HG03139 (cell line): ENCODE measurements at regions not wholly inside any gene's neighbourhood (a gene's known extent, or its start where the extent isn't known, plus 50 kb on each side); places are given as distances from the start of the nearest gene placed in this dataset.

Experiments used
- ATAC-seq: cut with Tn5 transposase; IDR thresholded peaks from one replicate; pipeline ENCODE4 v1.9.1; 2021; ENCODE audit not compliant: unreplicated experiment

DNA sequence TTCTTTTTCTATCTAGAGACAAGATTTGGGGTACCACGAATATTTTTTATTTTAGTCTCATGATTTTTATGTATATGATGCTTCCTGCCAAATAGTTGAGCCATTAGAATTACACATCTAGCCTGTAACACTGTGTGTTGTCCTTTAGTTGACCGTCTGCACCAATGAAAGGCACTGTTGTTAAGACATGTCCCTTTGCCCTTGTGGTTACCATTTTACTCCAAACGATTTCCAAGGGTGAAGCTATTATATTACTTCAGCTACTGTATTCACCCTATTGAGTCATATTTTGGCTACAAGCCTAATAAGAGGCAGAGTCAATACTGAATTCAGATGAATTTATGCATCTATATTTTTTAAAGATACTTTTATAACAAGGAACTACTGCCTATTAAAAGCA, 207.6 kb downstream of the CETN3 start:
- ATAC-seq: no peak

DNA sequence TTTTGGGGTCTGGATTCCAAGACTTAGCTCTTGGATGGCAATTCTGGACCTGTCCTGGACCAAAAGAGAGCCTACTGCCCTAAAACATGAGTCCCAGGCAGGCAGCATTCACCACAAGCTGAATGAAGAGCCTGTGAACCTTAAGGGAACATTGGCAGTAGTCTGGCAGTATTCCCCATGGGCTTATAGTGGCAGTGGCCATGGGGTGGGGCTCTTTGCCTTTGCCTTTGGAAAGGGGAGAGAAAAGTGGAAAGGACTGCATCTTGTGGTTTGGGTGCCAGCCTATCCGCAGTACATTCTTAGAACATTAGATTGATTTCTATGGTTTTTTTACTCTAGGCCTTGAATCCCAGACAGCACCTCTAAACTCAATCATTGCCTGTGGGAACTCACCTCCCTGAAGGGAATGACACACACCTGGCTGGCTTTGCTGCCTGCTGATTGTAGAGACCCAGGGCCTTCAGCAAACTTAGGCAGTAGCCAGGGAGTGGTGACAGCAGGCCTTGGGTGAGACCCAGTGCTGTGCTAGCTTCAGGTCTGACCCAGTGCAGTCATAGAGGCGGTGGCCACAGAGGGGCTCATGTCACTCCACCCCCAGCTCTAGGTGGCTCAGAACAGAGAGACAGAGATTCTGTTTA, 216.3 kb downstream of the CETN3 start:
- no peak for ATAC-seq

DNA sequence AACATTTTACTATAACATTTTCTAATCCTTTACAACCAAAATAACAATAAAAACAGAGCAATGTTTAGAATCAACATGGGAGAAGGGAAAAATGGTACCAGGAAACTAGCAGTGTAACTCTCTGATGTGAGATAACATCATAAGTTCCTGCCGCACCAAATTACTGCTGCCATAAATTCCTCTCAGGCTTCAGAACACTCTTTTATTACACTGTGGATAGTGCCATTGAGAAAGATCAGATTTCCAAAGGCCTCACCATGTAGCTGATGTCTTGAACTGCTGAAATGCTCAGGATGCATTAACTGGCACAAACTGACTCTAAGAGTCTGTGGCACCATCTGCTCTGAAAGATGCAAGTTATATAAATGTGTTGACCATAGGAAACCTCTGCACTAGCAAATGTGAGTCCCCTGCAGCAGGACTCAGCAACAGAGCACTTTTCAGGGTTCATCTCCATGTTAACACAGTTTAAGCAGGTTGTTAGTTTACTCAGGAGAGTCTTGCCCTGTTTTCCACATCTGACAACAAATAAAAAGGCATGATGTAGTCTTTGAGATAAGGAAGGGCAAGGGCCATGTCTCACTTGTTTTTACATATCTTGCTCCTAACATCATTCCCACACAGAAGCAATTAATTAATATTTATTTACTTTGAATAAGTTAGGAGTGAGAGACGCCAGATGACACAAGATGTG, 218.1 kb downstream of the CETN3 start:
- no peak for ATAC-seq

GRCh38 chr5:90185897-90186468, 223.6 kb downstream of the CETN3 start:
- no peak for ATAC-seq

- no peak for ATAC-seq
Observed at GRCh38 chr5:90184764-90185163, 224.8 kb downstream of the CETN3 start.

DNA sequence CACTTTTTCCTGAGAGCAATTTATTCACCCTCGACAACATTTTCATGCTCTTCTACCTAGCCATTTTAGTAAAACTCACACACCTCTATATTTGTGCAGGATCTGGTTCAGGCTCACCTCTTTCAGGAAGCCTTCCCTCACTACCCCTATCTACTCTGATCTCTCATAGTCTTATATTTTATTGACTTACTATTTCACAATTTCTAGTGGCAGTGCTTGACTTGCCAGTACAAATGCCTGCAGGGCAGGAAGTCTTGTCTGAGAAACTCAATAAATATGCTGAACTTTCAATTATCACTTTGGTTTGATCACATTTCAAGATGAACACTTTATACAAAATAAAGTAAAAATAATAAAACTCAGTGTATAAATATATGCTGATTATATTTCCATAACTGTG, 226.8 kb downstream of the CETN3 start:
- ATAC-seq: no peak

DNA sequence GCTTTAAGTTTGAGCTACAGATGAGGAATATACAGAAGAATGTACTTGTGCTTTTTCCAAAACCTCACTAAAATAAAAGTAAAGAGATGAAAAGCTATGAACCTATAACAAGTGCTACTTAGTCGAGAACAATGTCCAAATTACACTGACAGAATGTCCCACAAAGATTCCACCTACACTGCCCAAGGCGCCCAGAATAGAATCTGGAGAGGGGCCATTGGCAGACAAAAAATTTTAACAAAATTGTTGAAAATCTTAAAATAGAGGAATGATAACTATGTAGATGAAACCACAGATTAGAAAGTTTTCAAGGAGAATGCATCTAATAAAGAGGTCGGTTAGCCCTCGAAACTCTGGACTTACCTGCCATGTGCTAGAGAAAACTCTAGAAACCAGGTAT, 235.3 kb downstream of the CETN3 start:
- ATAC-seq: no peak

GRCh38 chr5:90173299-90174030, 236.1 kb downstream of the CETN3 start:
- ATAC-seq: no peak

DNA sequence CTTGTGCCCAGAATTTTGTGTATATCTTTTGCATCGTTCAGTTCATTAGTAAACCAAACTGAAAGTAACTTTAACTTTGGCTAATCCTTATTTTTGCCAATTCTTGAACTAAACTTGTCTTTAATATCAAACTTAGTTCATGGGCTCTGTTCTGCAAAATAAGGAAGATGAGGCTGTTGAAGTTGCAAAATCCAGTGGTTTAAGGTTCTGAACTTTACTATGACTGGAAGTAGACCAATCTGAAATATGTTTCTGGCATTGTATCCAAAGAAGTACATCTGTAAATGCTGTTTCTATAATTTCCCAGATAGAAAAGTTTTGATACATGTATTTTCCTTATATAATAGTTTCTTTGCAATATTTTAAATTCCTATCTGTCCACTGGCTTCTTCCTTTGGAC, 238.1 kb downstream of the CETN3 start:
- no peak for ATAC-seq

GRCh38 chr5:90170261-90170660, 239.3 kb downstream of the CETN3 start:
- ATAC-seq: no peak

DNA sequence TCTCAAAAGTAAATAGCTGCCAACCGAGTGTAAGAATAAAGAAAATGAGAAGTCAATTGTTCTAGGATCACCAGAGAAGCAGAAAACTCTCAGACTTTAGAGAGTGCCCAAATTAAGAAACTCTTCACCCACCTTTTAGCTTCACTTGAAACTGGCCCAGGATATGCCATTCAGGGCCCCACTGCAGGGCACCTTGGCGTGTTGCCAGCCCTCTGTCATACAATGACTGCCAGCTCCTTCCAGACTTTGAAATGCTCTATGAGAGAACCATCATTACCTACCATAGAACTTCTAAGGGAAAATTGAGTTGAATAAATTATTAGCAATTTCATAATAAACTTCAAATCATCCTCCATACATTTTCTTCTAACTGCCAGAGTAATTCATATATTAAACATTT, 240.5 kb downstream of the CETN3 start:
- no peak for ATAC-seq

DNA sequence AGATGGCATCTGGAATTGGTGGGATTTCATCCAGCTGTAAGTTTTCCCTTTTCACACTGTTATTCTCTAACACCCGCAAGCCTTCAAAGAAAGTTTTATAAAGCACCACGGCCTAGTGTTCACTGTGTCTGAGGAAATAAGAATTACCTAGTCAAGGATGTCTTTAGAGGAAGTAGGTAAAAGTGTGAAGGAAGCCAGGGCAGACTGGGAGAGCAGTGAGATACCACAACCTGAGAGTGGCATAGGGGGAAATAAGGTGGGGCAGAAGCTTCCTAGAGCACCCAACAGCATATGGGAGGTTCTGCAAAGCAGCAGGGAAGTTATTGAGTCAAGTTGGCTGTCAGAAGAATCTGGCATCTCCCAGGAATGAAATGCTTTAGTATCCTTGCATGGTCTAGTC, 241.2 kb downstream of the CETN3 start:
- ATAC-seq: no peak

DNA sequence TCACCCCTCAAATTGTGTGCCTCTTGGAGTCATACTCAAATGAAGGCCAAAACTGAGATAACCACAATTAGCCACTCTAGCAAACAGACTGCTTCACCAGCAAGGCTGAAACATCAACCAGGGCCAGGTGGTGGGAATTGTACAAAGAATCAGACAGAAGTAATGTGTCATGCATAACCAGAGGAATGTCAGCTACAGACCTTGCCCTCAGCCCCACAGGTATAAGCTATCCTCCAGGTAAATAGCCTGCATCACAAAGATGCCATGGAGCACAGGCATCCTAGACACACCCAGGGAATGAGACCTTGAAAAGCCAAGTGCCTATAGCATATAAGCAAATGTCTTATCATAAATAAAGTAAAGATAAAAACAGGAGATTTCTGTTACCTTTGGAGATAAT, 242.7 kb downstream of the CETN3 start:
- ATAC-seq: no peak

DNA sequence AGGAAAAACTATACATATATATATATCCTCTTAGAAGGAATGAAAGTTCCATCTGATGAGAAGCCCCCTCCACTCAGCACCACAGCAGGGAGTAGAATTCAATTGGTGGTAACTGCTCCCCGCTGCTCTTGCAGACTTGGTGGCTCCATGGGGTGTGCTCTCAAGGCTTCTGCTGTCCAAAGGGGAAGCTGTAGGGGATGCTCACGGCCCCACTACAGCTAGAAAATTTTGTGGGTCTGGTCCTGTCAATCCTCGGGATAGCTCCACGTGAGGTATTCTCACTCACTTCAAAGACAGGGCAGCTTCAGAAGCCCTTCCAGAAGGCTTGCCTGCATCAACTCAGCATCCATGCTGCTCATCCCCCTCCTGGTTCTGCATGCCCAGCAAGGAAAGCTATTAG, 247.2 kb downstream of the CETN3 start:
- no peak for ATAC-seq

GRCh38 chr5:90161414-90161813, 248.1 kb downstream of the CETN3 start:
- ATAC-seq: peak; percentile 51

DNA sequence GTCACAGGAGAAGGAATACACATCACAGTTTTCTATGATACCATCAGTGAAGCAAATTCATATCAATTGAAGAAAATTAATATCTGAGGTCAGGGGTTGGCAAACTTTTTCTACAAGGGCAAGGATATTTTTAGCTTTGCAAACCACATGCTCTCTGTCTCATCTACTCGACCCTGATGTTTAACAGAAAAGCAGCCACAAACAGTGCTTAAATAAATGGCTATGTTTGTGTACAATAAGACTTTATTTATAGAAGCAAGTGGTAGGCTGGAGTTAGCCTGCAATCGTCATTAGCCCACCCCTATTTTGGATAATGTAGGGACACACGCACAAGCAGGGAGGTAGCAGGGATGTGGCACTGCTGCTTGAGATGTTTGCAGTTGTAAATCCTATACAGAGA, 251.4 kb downstream of the CETN3 start:
- ATAC-seq: no peak

GRCh38 chr5:90153031-90153430, 256.5 kb downstream of the CETN3 start:
- ATAC-seq: no peak

DNA sequence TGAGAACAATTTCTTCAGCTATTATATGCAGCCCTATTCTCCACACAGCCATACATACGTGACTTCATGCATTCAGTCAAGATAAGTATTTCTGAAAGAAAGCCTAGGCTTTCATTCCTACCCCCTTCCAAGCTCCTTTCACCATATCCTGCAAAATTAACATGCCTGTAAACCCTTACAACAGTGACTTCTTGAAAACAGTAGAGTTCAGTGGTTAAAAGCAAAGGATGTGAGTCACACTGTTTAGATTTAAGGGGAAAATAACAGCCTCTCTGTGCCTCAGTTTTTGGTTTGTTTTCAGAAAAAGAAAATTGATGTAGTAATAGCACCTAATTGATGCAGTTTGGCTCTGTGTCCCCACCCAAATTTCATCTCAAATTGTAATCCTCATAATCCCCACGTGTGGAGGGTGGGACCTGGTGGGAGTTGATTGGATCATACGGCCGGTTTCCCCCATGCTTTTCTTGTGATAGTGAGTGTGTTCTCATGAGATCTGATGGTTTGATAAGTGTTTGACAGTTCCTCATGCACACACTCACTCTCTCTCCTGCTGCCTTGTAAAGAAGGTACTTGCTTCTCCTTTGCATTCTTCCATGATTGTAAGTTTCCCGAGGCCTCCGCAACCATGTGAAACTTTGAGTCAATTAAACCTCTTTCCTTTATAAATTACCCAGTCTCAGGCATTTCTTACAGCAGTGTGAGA, 264.8 kb downstream of the CETN3 start:
- no peak for ATAC-seq

GRCh38 chr5:90142541-90142940, 267.0 kb downstream of the CETN3 start:
- ATAC-seq: no peak

- no peak for ATAC-seq
Observed at GRCh38 chr5:90141984-90142383, 267.6 kb downstream of the CETN3 start.

DNA sequence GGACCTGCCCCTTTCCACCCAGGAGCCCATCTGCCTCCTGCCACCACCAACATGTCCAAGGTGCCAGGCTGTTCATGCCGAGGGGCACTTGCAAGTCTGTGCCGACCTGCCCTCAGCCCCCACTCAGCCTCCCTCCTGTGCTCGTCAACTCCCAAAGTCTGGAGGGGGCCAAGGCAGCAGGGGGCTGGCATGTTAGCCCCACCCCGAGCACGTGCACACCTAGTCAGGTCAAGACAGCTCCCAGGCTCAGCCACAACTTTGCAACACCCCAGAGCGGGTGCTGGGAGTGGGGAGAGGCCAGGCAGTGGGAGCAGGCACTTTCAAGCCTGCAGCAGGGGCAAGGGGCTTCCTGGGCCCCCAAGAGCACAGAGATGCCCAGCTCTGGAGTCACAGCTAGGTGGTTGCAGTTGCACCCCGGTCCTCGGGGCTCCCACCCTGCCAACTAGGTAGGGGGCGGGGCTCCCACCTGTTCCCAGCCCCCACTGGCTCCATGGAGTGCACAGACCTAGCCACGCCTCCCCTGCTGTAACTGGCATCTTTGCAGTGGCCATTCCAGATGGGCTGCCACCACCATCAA, 272.5 kb downstream of the CETN3 start:
- ATAC-seq: no peak
